ENCODE measurements at regions not wholly inside any gene's neighbourhood (a gene's known extent, or its start where the extent isn't known, plus 50 kb on each side); places are given as distances from the start of the nearest gene placed in this dataset.

DNA sequence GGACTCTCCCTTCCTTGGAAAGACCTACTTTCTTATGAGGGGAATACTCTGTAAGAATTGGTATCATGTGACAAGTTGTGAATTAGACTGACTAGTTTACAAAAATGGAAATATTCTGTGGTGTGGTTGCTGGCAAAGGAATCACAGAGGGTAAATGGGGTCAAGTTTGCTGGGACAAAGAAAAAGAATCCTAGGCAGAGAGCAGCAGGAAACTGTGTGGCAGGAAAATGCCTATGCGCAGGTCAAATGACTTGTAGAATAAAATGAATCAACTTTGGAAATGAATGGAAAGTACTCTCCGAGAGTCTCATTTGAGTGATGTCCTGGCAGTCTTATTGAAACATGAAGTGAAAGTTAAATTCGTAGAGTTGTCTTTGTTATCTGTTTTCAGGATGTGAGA, 1250.7 kb downstream of the UQCRFS1 start:
- Histone ChIP-seq H3K9me1 (replicated peaks; ENCODE audit: control insufficient read depth, extremely low read depth, insufficient read depth, low read length) (no peaks in the 10 kb centered on the region), H3K79me2 (ENCODE audit: control insufficient read depth, insufficient read depth, low read length) (no peaks in the 10 kb centered on the region), H3K4me1 (ENCODE audit: control insufficient read depth, extremely low read depth, insufficient read depth, low read length) (no peaks in the 10 kb centered on the region), H3K9ac (replicated peaks; ENCODE audit: extremely low read depth, insufficient read depth, low read length) (no peak overlapping the region), H2AFZ (ENCODE audit: low read depth, low read length) (no peak overlapping the region), H3K27me3 (ENCODE audit: control insufficient read depth in 2 of 2, insufficient read depth in 2 of 2, low read length in 2 of 2) (no peaks in the 10 kb centered on the region), H3K4me2 (ENCODE audit: insufficient read depth, low read length) (no peak overlapping the region), H4K20me1 (replicated peaks; ENCODE audit: control insufficient read depth, extremely low read depth, insufficient read depth, low read length) (no peaks in the 10 kb centered on the region), H3K27ac (ENCODE audit: insufficient read depth, low read depth, low read length) (no peak overlapping the region), H3K4me3 (replicated peaks in 1 of 3; ENCODE audit: insufficient read depth in 1 of 3, low read depth in 1 of 3, low read length in 3 of 3) (no peak overlapping the region), H3K36me3 (ENCODE audit: control insufficient read depth in 2 of 2, extremely low read depth in 1 of 2, insufficient read depth in 2 of 2, low read length in 2 of 2) (no peaks in the 10 kb centered on the region), H3K9me3 (replicated peaks; ENCODE audit: control insufficient read depth, insufficient read depth, low read length) (no peaks in the 10 kb centered on the region)
- intact Hi-C loops (cut with micrococcal nuclease): no loop called here
- ChIA-PET CTCF (no interaction called here), POLR2A (no interaction called here)
- TF ChIP-seq POLR2A (IDR thresholded peaks at IDR 0.05; ENCODE audit: low read depth, low read length) (no peak), MYC (IDR thresholded peaks at IDR 0.05; ENCODE audit: low read depth, low read length) (no peak), POLR2AphosphoS5 (IDR thresholded peaks at IDR 0.05; ENCODE audit: insufficient read depth, low read depth, low read length) (no peak), CTCF (IDR thresholded peaks at IDR 0.05; ENCODE audit: extremely low read depth in 1 of 2, insufficient read depth in 1 of 2, low read depth in 1 of 2, low read length in 2 of 2) (no peak), MAX (IDR thresholded peaks at IDR 0.05; ENCODE audit: insufficient read depth, insufficient read length) (no peak), FOS (IDR thresholded peaks at IDR 0.05; ENCODE audit: borderline replicate concordance, insufficient read depth, low read length) (no peak), EZH2 (IDR thresholded peaks at IDR 0.05; ENCODE audit: borderline replicate concordance, low read depth, low read length, severe bottlenecking) (no peak), JUN (IDR thresholded peaks at IDR 0.05; ENCODE audit: borderline replicate concordance, insufficient read depth, insufficient read length, low read depth) (no peak), GATA2 (IDR thresholded peaks at IDR 0.05; ENCODE audit: insufficient read depth, insufficient read length, low read depth, low read length) (no peak)
- dilution Hi-C loops (cut with MboI; ENCODE audit: extremely low pct_ligation_motif_present, low sequenced_read_pairs): no loop called here
- no TSS peak for BruUV-seq (replicated peaks)
- FAIRE-seq (no peak), DNase-seq (ENCODE audit: low read depth, low spot score) (no peak)

All from endothelial cell of umbilical vein (primary cell).